Neural cell (in vitro differentiated cells): ENCODE measurements at regions not wholly inside any gene's neighbourhood (a gene's known extent, or its start where the extent isn't known, plus 50 kb on each side); places are given as distances from the start of the nearest gene placed in this dataset.

ENCODE experiments used
- H2AFZ ChIP-seq: fragments of 200-600, 300-800 bp; sonication (generic), shearing (Covaris generic); 2 replicates; pipeline ENCODE4 v1.6.0; 2014; ENCODE audit warnings: low read depth, mild to moderate bottlenecking, antibody characterized with exemption, low read length, moderate library complexity
- H3F3A ChIP-seq: fragments of 200-600 bp; shearing (Covaris generic); 2 replicates; pipeline ENCODE4 v1.6.1; 2016; ENCODE audit warnings: mild to moderate bottlenecking, moderate library complexity, mixed read lengths, antibody characterized with exemption, low read length; ENCODE audit not compliant: insufficient read depth, poor library complexity, severe bottlenecking
- H3K27ac ChIP-seq: fragments of 200-600, 300-800 bp; sonication (generic), shearing (Covaris generic); 2 replicates; pipeline ENCODE4 v1.5.1; 2014; ENCODE audit warnings: mild to moderate bottlenecking, low read length, moderate library complexity
- H3K27me3 ChIP-seq: fragments of 300-800, 200-600 bp; sonication (generic), shearing (Covaris generic); 2 replicates; pipeline ENCODE4 v1.6.0; 2014; ENCODE audit warnings: mild to moderate bottlenecking, low read depth, low read length, moderate library complexity; ENCODE audit not compliant: insufficient read depth
- H3K36me3 ChIP-seq: fragments of 300-800, 200-600 bp; sonication (generic), shearing (Covaris generic); 2 replicates; pipeline ENCODE4 v1.5.1; 2014; ENCODE audit warnings: mild to moderate bottlenecking, antibody characterized with exemption, low read length, moderate library complexity; ENCODE audit not compliant: insufficient read depth
- H3K4me2 ChIP-seq: fragments of 300-800, 200-600 bp; sonication (generic), shearing (Covaris generic); 2 replicates; pipeline ENCODE4 v1.6.0; 2014; ENCODE audit warnings: mild to moderate bottlenecking, low read length
- H3K4me3 ChIP-seq: fragments of 300-800, 200-600 bp; sonication (generic), shearing (Covaris generic); 2 replicates; pipeline ENCODE4 v1.5.1; 2014; ENCODE audit warnings: mild to moderate bottlenecking, low read length, moderate library complexity
- H3K79me2 ChIP-seq: fragments of 200-600 bp; shearing (Covaris generic); replicated peaks from 2 replicates; pipeline ENCODE4 v1.6.0; 2014; ENCODE audit warnings: mild to moderate bottlenecking, low read length, moderate library complexity; ENCODE audit not compliant: insufficient read depth
- H3K9ac ChIP-seq: fragments of 300-800, 200-600 bp; sonication (generic), shearing (Covaris generic); 2 replicates; pipeline ENCODE4 v1.6.1; 2016; ENCODE audit warnings: mild to moderate bottlenecking, low read length, mixed read lengths
- H3K9me2 ChIP-seq: fragments of 200-600 bp; shearing (Covaris generic); 2 replicates; pipeline ENCODE4 v1.6.1; 2016; ENCODE audit warnings: mild to moderate bottlenecking, low read length, mixed read lengths; ENCODE audit not compliant: insufficient read depth
- H3K9me3 ChIP-seq: fragments of 200-600, 300-800 bp; sonication (generic), shearing (Covaris generic); 2 replicates; pipeline ENCODE4 v1.6.1; 2016; ENCODE audit warnings: mild to moderate bottlenecking, mixed run types, low read length, moderate library complexity, mixed read lengths
- H4K20me1 ChIP-seq: fragments of 200-600 bp; shearing (Covaris generic); 2 replicates; pipeline ENCODE4 v1.6.1; 2016; ENCODE audit warnings: mild to moderate bottlenecking, mixed run types; ENCODE audit not compliant: insufficient read depth
- EP300 ChIP-seq: fragments of 450-650 bp; conservative IDR thresholded peaks from 2 replicates; pipeline ENCODE4 v1.6.1; 2014; ENCODE audit warnings: antibody characterized with exemption, mild to moderate bottlenecking, moderate library complexity; ENCODE audit not compliant: poor library complexity, severe bottlenecking
- EZH2 ChIP-seq: fragments of 200-600, 300-800 bp; shearing (Covaris generic), sonication (generic); IDR thresholded peaks from 2 replicates; pipeline ENCODE4 v1.6.1; 2014; ENCODE audit warnings: antibody characterized with exemption, low read length, borderline replicate concordance, mild to moderate bottlenecking; ENCODE audit not compliant: insufficient read depth, poor library complexity, severe bottlenecking
- MXI1 ChIP-seq: fragments of 450-650 bp; conservative IDR thresholded peaks from 2 replicates; pipeline ENCODE4 v1.6.1; 2014; ENCODE audit warnings: antibody characterized with exemption, mild to moderate bottlenecking; ENCODE audit not compliant: poor library complexity, severe bottlenecking
- POLR2AphosphoS5 ChIP-seq: IDR thresholded peaks from 2 replicates; pipeline ENCODE4 v1.6.1; 2012
- RAD21 ChIP-seq: fragments of 450-650 bp; conservative IDR thresholded peaks from 2 replicates; pipeline ENCODE4 v1.6.1; 2014; ENCODE audit warnings: antibody characterized with exemption, mild to moderate bottlenecking, moderate library complexity
- SMC3 ChIP-seq: fragments of 450-650 bp; conservative IDR thresholded peaks from 2 replicates; pipeline ENCODE4 v1.6.1; 2014; ENCODE audit warnings: antibody characterized with exemption, mild to moderate bottlenecking, moderate library complexity; ENCODE audit not compliant: poor library complexity
- TAF1 ChIP-seq: IDR thresholded peaks from 2 replicates; pipeline ENCODE4 v1.6.1; 2012; ENCODE audit warnings: low read depth
- TF ChIP-seq, protein P1 (sequence below): fragments of 450-650 bp; IDR thresholded peaks from 2 replicates; pipeline ENCODE4 v1.5.1; 2014; ENCODE audit warnings: antibody characterized with exemption, mild to moderate bottlenecking, moderate library complexity; ENCODE audit not compliant: poor library complexity, severe bottlenecking
- TF ChIP-seq, protein P2 (sequence below): IDR thresholded peaks from 2 replicates; pipeline ENCODE4 v1.6.1; 2012; ENCODE audit warnings: borderline replicate concordance

DNA sequence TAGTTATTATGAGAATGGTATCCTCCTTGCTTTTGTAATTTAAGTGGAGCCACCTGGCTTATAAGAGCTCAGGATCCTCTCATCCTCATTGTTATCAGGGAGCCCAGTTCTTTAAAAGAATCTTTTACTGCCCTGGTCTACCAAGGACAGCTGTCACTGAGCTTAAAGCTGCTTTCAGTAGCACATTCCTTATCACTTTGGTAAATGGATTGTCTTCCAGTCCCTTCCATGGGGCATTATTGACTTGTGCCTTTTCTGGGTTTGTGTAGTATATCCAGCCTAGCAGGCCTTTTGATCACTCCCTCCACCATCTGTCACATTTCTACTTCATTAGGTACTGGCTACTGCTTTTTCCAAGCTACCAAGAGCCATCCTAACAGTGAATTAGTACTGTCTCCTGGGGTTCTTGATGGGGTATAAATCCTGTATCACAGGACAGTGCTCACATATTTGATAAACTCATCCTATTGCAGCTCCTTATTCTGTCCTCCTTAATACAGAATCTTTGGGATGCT, 208.9 kb downstream of the TMEM26 start:
- no peaks in the 10 kb centered on the region for H3K9me2 ChIP-seq
- H3K9me3 ChIP-seq: no peaks in the 10 kb centered on the region
- no peak overlapping the region for H2AFZ ChIP-seq
- no peaks in the 10 kb centered on the region for H3K36me3 ChIP-seq
- no peak overlapping the region for H3K4me3 ChIP-seq
- no peak overlapping the region for H3K27ac ChIP-seq
- H3K27me3 ChIP-seq: no peaks in the 10 kb centered on the region
- H4K20me1 ChIP-seq: no peaks in the 10 kb centered on the region
- TF ChIP-seq SMC3: no peak
- no peak for TF ChIP-seq MXI1
- TF ChIP-seq, protein P1, sequence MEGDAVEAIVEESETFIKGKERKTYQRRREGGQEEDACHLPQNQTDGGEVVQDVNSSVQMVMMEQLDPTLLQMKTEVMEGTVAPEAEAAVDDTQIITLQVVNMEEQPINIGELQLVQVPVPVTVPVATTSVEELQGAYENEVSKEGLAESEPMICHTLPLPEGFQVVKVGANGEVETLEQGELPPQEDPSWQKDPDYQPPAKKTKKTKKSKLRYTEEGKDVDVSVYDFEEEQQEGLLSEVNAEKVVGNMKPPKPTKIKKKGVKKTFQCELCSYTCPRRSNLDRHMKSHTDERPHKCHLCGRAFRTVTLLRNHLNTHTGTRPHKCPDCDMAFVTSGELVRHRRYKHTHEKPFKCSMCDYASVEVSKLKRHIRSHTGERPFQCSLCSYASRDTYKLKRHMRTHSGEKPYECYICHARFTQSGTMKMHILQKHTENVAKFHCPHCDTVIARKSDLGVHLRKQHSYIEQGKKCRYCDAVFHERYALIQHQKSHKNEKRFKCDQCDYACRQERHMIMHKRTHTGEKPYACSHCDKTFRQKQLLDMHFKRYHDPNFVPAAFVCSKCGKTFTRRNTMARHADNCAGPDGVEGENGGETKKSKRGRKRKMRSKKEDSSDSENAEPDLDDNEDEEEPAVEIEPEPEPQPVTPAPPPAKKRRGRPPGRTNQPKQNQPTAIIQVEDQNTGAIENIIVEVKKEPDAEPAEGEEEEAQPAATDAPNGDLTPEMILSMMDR: no peak
- no peak for TF ChIP-seq EP300
- TF ChIP-seq RAD21: no peak
- TF ChIP-seq EZH2: no peak
- no peaks in the 10 kb centered on the region for H3F3A ChIP-seq
- H3K79me2 ChIP-seq: no peaks in the 10 kb centered on the region
- no peak overlapping the region for H3K9ac ChIP-seq
- no peak overlapping the region for H3K4me2 ChIP-seq

DNA sequence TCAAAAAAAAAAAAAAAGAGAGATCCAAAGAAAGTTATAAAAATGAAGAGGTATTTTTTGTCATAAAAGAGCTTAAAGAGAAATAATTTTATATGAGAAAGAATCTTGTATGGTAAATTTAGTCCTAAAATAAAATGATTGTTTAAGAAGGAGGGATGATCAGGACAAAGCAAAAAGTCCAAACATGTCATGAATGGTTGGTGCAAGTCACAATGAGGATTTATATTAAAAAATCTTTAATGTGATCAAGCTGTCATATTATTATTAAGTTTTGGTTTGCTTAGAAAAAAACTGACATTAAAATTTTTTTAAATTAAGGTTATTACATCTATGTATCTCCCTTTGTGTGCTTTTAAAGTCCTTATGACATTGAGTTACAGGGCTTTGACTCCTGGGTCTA, 220.4 kb downstream of the TMEM26 start:
- H3K27ac ChIP-seq: no peak overlapping the region
- H3K27me3 ChIP-seq: no peaks in the 10 kb centered on the region
- H3K4me2 ChIP-seq: no peak overlapping the region
- H3K9ac ChIP-seq: no peak overlapping the region
- TF ChIP-seq MXI1: no peak
- no peak for TF ChIP-seq POLR2AphosphoS5
- no peak for TF ChIP-seq SMC3
- TF ChIP-seq EP300: no peak
- TF ChIP-seq, protein P2, sequence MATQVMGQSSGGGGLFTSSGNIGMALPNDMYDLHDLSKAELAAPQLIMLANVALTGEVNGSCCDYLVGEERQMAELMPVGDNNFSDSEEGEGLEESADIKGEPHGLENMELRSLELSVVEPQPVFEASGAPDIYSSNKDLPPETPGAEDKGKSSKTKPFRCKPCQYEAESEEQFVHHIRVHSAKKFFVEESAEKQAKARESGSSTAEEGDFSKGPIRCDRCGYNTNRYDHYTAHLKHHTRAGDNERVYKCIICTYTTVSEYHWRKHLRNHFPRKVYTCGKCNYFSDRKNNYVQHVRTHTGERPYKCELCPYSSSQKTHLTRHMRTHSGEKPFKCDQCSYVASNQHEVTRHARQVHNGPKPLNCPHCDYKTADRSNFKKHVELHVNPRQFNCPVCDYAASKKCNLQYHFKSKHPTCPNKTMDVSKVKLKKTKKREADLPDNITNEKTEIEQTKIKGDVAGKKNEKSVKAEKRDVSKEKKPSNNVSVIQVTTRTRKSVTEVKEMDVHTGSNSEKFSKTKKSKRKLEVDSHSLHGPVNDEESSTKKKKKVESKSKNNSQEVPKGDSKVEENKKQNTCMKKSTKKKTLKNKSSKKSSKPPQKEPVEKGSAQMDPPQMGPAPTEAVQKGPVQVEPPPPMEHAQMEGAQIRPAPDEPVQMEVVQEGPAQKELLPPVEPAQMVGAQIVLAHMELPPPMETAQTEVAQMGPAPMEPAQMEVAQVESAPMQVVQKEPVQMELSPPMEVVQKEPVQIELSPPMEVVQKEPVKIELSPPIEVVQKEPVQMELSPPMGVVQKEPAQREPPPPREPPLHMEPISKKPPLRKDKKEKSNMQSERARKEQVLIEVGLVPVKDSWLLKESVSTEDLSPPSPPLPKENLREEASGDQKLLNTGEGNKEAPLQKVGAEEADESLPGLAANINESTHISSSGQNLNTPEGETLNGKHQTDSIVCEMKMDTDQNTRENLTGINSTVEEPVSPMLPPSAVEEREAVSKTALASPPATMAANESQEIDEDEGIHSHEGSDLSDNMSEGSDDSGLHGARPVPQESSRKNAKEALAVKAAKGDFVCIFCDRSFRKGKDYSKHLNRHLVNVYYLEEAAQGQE: no peak
- no peak for TF ChIP-seq RAD21
- no peak for TF ChIP-seq EZH2
- no peak for TF ChIP-seq TAF1
- no peaks in the 10 kb centered on the region for H3K36me3 ChIP-seq
- H3K9me3 ChIP-seq: no peaks in the 10 kb centered on the region
- no peak overlapping the region for H3K4me3 ChIP-seq
- H3K79me2 ChIP-seq: no peaks in the 10 kb centered on the region
- no peaks in the 10 kb centered on the region for H3F3A ChIP-seq
- H2AFZ ChIP-seq: no peak overlapping the region
- no peaks in the 10 kb centered on the region for H4K20me1 ChIP-seq
- H3K9me2 ChIP-seq: no peaks in the 10 kb centered on the region
